Heart left ventricle (tissue), 13 donors: ENCODE measurements at regions not wholly inside any gene's neighbourhood (a gene's known extent, or its start where the extent isn't known, plus 50 kb on each side); places are given as distances from the start of the nearest gene placed in this dataset.
"Not testable (repeated sequence)": the region's sequence is repeated elsewhere in the genome, so short reads cannot be mapped to it uniquely, and the experiment has no call there.

Experiments used
- CTCF ChIP-seq, 12 donors: fragments of 200-600 bp; sonication (generic) in 4 of 12; IDR thresholded peaks; one replicate each; pipeline versions ENCODE4 v1.5.0 to v1.8.0; 2018 to 2022; ENCODE audit warnings: antibody characterized with exemption in 12 of 12, mild to moderate bottlenecking in 5 of 12
- POLR2A ChIP-seq, 2 donors: fragments of 450-650 bp; IDR thresholded peaks; one replicate each; pipeline ENCODE4 v1.6.1; 2017; ENCODE audit warnings: antibody characterized with exemption in 2 of 2, mild to moderate bottlenecking in 2 of 2, moderate library complexity in 2 of 2
- donor health status: ischemic (EF 13 %, LVEDD 7.1; RV severe dilation, severe dysfunction).
- donor health status: DM: no; HTN: yes; CAD: no.
- donor health status: DM: no; HTN: no; CAD: no.
- donor health status: ischemic (EF 25% LVEDD 6.9; RV normal size, moderate dysfunction).
- donor health status: ischemic (EF 25% LVEDD 5.7; RV mildly dilated, moderate dysfunction).
- donor health status: ischemic (EF 35%, LVEDD 5.7; RV mildly dilated, moderate dysfunction).
- donor health status: nonischemic (EF 11% LVEDD 7.7; RV severe dilation, severe dysfunction).
- donor health status: DM: yes; HTN: yes; CAD: no.
- donor health status: PGD.
- donor health status: ischemic (EF 29% LVEDD 5.4; RV normal size, mild dysfunction).
- donor health status: nonischemic (EF 23%, LVEDD 6.1; RV moderate dilation, normal function).

GRCh38 chr4:9722131-9722530, 59.3 kb upstream of the DRD5 start:
- TF ChIP-seq POLR2A, CTCF (IDR thresholded peaks at IDR 0.05): not testable (repeated sequence)
